ENCODE measurements at regions not wholly inside any gene's neighbourhood (a gene's known extent, or its start where the extent isn't known, plus 50 kb on each side); places are given as distances from the start of the nearest gene placed in this dataset.
"Not testable (repeated sequence)": the region's sequence is repeated elsewhere in the genome, so short reads cannot be mapped to it uniquely, and the experiment has no call there.

DNA sequence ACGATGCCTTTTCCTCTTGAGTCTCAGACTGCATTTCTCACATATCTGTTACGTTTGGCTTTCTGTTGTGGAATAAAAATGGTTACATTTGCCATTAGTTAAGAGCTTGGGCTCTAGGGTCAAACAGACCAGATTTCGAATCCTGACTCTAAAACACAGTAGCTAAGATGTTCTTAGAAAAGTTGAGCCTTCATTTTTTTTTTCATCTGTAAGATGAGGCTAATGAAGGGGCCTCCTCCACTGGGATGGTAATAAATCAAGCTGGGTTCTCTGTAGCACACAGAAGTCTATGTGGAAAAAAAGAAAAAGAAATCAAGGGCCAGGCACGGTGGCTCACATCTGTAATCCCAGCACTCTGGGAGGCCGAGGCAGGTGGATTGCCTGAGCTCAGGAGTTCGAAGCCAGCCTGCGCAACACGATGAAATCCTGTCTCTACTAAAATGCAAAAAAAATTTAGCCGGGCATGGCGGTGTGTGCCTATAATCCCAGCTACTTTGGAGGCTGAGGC is 49.9 kb upstream of the CAPRIN1 start:
- no peak for DNase-seq (ENCODE audit: low spot score)

DNA sequence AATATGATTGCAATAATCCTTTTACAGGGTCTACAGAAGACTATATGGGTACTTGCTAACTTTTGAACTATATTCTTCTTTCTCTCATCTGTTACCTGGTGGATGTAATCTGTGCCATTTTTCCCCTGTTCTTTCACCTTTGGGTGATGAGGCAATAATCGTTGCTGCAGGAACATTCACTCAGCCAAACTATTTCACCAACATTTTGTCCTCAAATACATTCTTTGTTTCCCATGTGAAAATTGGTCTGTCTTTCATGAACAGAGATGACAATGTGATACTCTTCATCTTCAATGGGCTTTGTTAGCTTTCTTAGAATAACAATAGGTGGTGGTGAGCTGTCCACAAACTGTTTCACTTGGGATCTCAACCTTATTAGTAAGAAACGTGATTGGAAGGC is 52.1 kb upstream of the CAPRIN1 start:
- DNase-seq (ENCODE audit: low spot score): no peak

DNA sequence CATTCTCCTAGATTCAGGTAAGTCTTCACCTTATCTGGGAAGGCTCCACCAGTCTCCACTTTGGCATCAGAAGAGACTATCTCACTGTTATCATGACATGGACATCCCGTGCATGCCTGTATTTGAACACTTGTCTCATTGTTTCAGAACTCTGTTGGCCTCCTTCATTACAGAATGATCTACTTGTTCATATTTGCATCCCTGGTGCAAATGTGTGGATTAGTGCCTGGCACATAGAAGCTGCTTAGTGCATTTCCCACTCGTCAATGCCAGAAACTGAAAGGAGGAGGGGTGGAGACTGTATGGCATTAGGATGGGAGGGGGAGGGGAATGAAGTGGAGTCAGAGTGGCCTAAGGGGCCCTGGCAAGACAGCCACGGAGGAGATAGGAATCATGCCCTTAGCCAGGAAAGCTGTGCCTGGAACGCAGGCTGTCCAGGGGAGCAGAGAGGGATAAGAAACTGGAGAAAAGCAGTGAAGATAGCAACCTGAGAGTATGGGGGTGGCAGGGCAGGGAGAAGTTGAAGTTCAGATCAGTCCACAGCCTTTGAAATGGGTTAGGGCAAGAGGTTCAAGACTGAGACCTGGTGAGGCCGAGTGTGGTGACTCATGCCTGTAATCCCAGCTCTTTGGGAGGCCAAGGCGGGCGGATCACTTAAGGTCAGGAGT is 53.8 kb upstream of the CAPRIN1 start:
- no peak for DNase-seq (ENCODE audit: low spot score)

DNA sequence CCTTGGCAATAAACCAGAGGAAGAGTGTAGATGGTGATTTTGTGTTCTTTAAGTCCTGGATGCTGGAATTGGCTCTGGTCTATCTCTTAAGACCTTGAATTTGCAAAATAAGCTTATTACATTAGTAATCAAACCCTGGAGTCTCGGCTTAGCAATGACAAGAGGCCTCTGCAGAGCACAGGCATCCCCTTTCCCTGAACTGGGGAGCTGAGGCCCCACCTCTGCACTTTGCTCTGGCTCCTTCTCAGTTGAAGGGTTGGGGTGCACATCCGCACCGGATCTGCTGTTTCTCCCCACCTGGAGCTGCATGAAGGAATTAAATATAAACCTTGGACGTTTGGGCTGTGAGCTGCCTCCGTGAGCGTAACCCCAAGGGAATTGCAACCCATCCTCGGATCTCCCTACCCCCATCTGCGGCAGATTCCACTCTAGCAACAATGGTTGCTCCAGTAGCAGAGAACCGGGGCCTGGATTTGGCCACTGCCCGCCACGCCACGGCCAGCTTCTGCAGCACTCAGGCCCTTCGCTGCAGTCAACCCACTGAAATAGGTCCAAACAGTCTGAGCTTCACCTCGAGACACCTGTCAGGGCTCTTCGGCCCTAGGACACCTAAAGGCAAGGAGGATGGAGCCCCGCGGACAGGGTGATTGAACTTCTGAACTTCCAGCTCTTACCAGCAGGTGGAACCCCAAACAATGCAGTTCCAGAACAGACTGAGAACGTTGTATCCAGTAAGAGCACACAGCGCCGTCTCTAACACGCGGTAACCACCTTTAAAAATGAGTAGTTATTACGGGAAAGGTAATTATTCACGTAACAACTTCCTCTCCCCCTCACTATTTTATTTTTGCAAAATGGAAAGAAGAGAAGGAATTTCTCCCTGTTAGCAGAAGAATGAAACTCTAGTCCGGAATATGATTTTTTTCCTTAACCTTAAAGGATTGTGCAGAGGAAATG is 54.8 kb upstream of the CAPRIN1 start:
- peak; percentile 82 for DNase-seq (ENCODE audit: low spot score)

DNA sequence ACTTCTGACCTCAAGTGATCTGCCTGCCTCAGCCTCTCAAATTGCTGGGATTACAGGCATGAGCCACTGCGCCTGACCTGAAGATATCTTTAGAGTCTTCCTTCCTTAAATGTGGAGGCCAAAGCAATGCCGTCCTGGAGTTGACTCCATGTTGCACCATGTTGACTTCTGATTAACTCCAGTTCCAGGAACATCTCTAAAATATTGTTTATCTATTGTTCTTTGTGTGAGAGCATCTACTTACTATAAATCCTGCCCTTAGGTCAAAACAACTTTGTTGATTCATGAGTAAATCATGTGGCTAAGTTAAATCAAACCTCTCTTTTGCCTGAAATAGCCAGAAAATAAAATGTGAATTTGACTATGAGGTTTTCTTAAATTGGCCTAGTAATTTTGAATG is 56.6 kb upstream of the CAPRIN1 start:
- no peak for DNase-seq (ENCODE audit: low spot score)

DNA sequence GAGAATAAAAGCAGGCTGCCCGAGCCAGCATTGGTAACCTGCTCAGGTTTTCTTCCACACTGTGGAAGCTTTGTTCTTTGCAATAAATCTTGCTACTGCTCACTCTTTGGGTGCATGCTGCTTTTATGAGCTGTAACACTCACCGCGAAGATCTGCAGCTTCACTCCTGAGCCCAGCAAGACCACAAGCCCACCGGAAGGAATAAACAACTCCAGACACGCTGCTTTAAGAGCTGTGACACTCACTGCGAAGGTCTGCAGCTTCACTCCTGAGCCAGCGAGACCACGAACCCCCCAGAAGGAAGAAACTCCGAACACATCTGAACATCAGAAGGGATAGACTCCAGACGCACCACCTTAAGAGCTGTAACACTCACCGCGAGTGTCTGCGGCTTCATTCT is 60.4 kb upstream of the CAPRIN1 start:
- not testable (repeated sequence) for DNase-seq (ENCODE audit: low spot score)

DNA sequence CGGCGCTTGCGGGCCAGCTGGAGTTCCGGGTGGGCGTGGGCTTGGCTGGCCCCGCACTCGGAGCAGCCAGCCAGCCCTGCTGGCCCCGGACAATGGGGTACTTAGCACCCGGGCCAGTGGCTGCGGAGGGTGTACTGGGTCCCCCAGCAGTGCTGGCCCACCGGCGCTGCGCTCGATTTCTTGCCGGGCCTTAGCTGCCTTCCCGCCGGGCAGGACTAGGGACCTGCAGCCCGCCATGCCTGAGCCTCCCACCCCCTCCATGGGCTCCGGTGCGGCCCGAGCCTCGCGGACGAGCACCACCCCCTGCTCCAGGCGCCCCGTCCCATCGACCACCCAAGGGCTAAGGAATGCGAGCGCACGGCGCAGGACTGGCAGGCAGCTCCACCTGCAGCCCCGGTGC is 61.4 kb upstream of the CAPRIN1 start:
- DNase-seq (ENCODE audit: low spot score): not testable (repeated sequence)

DNA sequence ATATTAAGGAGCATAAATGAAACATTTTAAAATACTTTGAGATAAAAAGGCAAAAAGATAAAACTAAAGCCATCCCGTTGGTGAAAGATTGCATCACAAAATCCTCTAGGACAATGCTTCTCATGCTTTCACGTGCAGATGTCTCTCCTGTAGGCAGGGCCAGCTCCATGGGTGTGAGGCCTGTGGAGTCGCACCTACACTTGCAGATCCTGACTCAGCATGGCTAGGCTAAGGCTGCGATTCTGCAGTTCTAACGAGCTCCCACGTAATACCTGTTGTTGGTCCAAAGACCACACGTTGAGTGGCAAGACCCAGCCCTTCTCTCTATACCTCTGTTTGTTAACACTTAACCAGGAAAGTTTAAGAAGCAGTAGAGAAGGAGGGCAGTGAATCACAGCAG is 62.1 kb upstream of the CAPRIN1 start:
- no peak for DNase-seq (ENCODE audit: low spot score)

DNA sequence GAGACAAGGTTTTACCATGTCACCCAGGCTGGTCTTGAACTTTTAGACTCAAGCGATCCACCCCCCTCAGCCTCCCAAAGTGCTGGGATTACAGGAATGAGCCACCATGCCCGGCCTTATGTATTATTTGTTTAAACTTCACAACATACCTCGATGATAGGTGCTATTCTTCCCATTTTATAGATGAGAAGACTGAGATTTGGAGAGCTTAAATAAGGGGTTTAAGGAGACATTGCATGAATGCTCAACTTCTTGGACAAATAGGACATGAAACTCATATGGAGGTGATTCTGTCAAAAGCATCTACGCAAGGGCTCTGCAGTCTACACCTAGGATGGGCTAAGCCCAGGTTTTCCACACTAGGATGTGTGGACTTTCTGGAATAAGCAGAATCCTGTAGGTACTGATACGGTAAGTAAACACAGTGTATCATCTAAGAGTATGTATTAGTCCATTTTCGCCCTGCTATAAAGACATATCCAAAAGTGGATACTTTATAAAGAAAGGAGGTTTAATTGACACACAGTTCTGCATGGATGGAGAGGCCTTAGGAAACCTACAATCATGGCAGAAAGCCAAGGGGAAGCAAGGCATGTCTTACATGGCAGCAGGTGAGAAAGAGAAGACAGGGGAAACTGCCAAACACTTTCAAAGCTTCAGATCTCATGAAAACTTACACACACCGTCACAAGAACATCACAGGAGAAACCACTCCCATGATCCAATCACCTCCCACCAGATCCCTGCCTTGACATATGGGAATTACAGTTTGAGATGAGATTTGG is 62.8 kb upstream of the CAPRIN1 start:
- no peak for DNase-seq (ENCODE audit: low spot score)

DNA sequence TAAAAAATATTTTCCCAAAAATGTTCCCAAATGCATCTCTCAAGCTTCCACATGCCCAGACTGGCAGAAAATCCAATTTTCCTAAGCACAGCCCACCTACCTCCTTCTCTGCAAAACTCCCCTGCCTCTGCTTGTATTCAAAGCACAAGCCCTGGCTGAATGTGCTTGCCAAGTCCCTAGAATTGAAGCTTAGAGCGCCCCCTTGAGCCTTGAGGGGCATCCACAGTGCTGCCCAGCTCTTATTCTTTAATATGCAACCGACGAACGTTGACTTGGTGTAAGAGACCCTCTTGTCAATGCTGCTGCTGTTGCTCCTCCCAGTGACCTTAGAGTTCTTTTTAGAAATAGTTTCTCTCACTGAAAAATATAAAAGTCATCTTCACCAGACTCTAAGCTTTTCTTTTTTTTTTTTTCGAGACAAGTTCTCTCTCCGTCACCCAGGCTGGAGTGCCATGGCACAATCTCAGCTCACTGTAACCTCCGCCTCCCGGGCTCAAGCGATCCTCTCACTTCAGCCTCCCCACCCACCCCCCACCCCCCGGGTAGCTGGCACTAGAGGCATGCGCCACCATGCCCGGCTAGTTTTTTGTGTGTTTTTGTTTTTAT is 63.5 kb upstream of the CAPRIN1 start:
- peak; percentile 74 for DNase-seq (ENCODE audit: low spot score)

DNA sequence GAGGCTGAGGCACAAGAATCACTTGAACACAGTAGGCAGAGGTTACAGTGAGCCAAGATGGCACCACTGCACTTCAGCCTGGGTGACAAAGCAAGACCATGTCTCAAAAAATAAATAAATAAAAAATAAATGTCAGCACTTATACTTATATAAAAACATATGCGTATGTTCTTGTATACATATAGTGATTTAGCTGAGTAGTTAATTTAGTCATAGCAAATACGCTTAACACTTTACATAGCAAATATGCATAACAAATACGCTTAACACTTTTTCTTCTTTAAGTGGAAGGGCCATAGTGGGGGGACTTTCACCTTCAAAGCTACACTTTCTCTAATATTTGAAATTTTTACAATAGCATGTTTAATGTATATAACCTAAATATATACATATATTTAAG is 64.0 kb upstream of the CAPRIN1 start:
- no peak for DNase-seq (ENCODE audit: low spot score)

DNA sequence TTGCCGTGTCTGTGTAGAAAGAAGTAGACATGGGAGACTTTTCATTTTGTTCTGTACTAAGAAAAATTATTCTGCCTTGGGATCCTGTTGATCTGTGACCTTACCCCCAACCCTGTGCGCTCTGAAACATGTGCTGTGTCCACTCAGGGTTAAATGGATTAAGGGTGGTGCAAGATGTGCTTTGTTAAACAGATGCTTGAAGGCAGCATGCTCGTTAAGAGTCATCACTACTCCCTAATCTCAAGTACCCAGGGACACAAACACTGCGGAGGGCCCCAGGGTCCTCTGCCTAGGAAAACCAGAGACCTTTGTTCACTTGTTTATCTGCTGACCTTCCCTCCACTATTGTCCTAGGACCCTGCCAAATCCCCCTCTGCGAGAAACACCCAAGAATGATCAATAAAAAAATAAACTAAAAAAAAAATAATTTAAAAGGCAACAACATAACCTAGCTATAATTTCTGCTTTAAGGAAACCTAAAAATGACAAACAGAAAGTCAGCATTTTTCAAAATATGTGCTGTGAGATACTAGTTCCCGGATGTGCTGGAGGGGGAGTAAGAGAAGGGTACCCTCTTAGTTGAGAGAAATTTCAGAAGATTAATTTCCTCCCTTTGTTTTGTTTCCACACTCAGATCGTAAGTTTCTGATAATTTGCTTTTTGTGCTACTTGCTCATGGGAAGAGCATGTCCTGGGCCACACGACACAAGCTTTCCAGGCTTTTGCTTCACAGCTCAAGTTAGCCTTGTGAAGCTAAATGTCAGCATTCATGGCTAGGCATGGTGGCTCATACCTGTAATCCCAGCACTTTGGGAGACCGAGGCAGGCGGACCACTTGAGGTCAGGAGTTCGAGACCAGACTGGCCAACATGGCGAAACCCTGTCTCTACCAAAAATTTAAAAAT is 64.7 kb upstream of the CAPRIN1 start:
- not testable (repeated sequence) for DNase-seq (ENCODE audit: low spot score)

DNA sequence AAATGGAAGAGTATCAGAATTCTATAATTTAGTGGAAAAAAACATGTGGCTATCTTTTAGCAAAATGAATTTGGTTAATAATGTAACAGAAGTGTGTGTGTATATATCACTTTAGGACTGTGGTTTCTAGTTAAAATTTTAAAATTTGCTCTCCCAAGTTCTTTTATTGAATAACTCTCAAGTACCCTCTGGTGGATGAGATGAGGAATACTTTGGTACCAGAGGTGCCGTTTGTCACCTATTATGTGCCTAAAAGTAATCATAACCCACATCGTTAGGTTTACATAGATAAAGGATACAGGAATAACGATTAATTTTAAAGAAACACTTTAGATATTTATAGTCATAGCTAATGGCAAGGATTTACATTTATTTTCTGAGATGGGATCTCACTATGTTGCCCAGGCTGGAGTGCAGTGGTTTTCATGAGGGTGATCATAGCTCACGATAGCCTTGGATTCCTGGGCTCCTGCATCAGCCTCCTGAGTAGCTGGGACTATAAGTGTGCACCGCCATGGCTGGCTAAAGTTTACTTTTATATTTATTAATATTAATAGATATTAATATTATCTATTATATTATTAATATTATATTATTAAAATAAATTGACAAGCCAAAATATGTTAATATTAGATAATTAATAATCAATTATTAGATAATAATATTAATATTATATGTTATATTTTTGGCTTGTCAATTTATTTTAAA is 66.7 kb upstream of the CAPRIN1 start:
- DNase-seq (ENCODE audit: low spot score): no peak

DNA sequence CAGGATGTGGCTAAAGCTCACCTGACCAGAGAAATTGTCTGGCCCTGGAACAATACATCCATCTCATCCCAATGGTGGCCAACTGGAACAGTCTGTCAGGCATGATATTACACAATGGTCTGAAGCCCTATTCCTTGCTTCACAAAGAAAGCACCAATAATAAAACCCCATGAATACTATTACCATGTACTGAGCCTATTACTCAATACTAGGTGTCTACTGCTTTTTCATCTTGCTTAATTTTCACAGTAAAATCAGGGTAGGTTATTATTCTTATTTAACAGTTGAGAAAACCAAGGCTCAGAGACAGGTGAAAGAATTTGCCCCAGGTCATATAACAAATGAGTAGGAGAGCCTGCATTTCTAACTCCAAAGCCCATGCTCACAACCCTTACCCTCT is 68.9 kb upstream of the CAPRIN1 start:
- DNase-seq (ENCODE audit: low spot score): no peak

DNA sequence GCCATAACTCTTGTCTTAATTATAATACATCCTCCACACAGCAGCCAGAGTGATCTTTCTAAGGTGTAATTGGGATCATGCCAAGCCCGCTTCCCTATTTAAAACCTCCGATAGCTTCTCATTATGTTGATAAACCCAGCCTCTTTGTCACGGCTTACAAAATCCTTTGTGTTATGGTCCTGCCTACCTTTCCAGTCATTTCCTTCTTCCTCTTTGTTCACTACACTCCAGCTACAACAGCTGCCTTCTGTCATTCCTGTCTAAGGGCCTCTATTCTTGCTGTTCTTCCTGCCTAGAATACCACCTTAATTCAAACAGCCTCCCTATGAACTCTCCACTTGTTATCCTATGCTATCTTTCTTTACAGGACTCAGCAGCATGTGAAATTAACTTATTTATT is 70.6 kb upstream of the CAPRIN1 start:
- no peak for DNase-seq (ENCODE audit: low spot score)

DNA sequence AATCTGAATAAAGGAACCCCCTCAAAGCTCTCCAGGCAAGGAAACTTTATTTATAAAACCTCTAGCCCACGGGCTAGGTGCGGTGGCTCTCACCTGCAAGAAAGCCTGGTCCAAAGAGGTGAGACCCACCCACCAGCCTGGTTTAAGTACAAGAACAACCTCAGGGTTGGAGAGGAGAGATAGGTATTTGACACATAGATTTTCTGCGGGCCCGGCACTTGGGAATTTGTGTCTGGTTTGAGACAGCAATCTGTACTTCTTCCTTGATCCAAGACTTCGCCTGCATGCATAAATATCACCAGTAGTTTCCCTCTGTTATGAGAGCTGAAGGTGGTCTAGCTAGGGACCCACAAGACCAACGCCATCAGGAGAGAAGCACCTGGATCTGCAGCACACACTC is 73.2 kb upstream of the CAPRIN1 start:
- no peak for DNase-seq (ENCODE audit: low spot score)

DNA sequence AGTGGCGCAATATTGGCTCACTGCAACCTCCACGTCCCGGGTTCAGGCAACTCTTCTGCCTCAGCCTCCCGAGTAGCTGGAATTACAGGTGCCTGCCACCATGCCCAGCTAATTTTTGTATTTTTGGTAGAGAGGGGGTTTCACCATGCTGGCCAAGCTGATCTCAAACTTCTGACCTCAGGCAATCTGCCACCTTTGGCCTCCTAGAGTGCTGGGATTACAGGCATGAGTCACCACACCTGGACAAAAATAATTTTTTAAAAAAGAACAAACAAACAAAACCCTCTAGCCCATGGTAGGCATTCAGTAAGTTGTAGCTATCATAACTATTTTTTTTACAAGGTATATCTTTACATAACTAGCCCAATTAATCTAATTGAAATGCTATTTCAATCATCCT is 73.9 kb upstream of the CAPRIN1 start:
- DNase-seq (ENCODE audit: low spot score): no peak

DNA sequence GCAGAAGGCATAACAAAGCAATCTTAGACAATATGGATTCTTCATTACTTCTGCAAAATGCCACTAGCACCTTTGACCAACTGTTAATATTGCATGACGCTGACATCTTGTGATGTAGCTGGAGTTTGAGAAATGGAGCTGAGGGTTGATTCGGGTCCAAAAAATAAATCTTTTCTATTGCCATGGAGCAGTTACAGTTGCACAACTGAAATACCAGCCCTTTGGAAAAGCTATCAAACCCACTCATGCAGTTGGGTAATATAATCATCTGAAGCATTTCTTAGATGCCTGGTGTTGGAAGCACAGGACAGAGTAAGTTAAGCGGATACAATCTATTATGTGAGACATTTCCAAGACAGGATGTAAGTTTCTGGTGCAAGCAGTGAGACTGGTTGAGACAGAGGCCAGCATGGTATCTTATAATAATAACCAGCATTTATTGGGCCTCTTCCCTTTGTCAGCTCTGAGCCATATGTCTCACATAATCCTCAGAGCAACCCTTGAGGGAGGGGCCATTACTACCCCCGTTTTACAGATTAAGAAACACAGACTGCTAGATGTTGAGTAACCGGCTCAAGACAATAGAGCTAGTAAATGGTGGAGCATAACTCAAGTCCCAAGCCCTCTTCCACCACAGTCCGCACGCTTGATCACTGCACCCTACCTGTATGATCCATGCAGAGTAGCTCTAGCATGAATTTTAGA is 74.9 kb upstream of the CAPRIN1 start:
- DNase-seq (ENCODE audit: low spot score): no peak

DNA sequence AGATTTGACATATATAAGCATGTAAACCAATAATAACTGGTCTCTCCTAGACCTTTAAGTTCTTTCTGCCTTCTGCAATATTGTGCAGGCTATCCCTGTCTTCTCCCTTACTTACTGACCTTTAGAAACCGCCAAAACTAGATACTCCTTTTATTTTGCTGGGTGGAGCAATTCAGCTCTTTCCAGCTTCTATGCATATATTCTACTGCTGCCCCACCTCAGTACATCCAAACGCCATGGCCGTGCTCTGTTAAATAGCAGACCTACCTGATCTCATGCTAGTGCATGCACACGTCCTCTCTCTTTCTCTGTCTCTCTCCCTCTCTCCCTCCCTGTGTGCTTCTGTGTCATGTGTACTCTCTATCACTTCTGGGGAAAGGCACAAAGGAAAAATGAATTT is 76.7 kb upstream of the CAPRIN1 start:
- DNase-seq (ENCODE audit: low spot score): no peak

DNA sequence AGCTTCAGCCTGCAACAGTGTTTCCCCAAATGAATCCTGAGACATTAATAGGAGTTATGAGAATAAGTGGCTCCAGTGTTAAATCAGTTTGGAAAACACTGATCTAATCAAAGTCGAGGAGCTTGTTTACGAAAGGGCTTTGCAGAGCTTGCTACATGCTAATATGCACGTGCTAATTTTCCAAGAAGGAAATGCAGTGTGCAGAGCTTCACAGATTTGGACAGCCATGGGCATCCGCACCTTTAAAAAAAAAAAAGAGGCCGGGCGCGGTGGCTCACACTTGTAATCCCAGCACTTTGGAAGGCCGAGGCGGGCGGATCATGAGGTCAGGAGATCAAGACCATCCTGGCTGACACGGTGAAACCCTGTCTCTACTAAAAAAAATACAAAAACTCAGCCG is 79.7 kb upstream of the LMO2 start:
- not testable (repeated sequence) for DNase-seq (ENCODE audit: low spot score)

All from CD4-positive, alpha-beta T cell treated with Interleukin-15 for 4 hours (primary cell).